ENCODE measurements at regions not wholly inside any gene's neighbourhood (a gene's known extent, or its start where the extent isn't known, plus 50 kb on each side); places are given as distances from the start of the nearest gene placed in this dataset.

GRCh38 chr6:14235653-14236356 lies 118.2 kb downstream of the CD83 start:
- TF ChIP-seq CTCF (conservative IDR thresholded peaks at IDR 0.05; ENCODE audit: low read length), result no peak
- TF ChIP-seq EZH2phosphoT487 (IDR thresholded peaks at IDR 0.05; ENCODE audit: borderline replicate concordance, low read depth, low read length), result no peak
